ENCODE measurements at regions not wholly inside any gene's neighbourhood (a gene's known extent, or its start where the extent isn't known, plus 50 kb on each side); places are given as distances from the start of the nearest gene placed in this dataset.

GRCh38 chr3:30980993-30981392 is 86.5 kb upstream of the GADL1 start:
- no peak for TF ChIP-seq EZH2 (IDR thresholded peaks at IDR 0.05; ENCODE audit: borderline replicate concordance, low read length)
- TF ChIP-seq, protein P1, sequence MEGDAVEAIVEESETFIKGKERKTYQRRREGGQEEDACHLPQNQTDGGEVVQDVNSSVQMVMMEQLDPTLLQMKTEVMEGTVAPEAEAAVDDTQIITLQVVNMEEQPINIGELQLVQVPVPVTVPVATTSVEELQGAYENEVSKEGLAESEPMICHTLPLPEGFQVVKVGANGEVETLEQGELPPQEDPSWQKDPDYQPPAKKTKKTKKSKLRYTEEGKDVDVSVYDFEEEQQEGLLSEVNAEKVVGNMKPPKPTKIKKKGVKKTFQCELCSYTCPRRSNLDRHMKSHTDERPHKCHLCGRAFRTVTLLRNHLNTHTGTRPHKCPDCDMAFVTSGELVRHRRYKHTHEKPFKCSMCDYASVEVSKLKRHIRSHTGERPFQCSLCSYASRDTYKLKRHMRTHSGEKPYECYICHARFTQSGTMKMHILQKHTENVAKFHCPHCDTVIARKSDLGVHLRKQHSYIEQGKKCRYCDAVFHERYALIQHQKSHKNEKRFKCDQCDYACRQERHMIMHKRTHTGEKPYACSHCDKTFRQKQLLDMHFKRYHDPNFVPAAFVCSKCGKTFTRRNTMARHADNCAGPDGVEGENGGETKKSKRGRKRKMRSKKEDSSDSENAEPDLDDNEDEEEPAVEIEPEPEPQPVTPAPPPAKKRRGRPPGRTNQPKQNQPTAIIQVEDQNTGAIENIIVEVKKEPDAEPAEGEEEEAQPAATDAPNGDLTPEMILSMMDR (IDR thresholded peaks at IDR 0.05; ENCODE audit: low read length) = no peak
